NCI-H345 treated with DMSO at 0.1 percent for 48 hours (cell line): ENCODE measurements at regions not wholly inside any gene's neighbourhood (a gene's known extent, or its start where the extent isn't known, plus 50 kb on each side); places are given as distances from the start of the nearest gene placed in this dataset.

Experiments used
- DNase-seq: peaks from one replicate; lab custom pipeline; 2025; ENCODE audit not compliant: unreplicated experiment; lab: John Stamatoyannopoulos, UW

DNA sequence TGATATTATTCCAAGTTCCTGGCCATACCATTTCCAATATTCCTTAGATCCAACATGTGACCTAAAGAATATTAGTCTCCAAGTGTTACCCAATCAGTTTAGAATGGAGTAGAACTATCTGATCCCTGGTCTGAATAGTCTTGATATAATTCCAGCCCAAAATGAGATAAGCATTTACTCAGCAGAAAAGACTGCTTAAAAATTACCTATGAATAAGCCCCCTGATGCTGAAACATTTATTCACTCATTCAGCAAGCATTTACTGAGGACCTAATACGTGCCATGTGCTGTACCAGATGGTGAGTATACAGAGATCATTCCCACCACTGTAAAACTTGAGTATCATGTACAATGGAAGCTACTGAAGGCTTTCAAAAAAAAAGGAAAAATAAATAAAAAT lies 157.0 kb downstream of the FAM114A2 start:
- DNase-seq = no peak

DNA sequence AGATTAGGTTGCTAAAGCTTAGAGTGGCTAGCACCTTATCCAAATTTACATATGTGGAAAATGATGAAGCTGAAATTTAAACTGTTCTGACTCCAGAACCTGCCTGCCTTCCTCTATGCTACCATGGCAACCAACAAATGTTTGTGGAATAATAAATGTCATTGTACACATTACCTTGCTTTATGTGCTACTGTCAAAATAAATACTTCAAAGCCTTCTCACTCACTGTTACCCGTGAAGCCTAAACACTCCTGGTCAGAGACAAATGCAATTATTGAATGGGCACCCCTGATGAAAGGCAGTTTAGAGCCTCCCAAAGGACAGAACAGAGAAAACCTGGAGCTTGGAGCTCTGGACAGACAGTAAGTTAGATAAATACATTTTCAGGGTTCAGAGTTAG lies 158.6 kb downstream of the FAM114A2 start:
- peak; percentile 85 for DNase-seq

DNA sequence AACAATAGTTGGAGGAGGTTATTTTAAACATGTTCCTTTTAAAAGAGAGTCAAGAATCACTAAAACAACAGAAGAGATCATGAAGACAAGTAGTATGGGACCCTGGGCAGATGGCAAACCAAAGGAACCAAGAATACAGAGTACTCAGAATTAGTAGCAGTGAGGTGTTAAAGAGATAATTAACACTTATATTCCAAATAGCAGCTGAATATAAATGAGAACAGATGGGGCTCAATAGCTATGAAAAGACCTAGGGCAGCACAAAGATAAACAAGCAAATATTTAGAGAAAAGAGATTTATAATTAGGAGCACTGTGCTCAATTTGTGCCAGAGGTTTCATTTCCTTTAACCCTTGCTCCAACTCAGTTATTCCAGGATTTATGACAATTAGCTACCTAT lies 159.1 kb downstream of the FAM114A2 start:
- no peak for DNase-seq

DNA sequence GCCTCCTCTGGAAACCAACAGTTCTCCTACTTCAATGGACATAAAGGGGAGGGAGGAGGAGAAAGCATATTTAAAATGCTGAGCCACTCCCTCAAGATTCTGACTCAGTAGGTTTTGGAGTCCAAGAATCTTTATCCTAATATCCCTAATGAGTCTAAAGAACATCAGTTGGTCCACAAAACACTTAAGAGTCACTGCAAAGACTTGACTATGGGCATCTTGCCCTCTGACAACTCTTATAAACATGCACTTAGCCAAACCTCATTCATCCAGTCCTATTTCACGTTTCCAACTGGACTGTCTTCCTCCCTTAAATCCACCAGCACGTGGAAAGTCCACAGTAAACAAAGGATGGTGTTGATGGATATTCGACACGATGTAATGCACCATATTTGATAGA lies 172.5 kb downstream of the FAM114A2 start:
- no peak for DNase-seq

DNA sequence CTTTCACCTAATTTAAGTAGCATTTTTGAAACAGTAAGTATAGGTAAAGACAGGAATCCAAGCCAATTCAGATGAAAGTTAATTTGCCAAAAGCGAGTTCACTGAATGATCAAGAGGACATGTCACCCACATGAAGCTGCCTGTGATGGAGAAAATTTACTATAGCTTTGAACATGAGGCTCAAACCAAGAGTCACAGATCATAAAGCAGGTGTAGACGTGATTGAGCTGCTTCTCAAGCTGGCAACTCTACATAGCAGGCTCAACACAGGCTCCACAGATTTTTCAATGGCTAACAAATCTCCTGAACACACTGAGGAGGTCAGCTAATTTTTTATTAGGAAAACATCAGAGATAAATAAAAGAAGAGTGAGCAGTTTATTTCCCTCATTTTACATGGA lies 173.7 kb downstream of the FAM114A2 start:
- DNase-seq = no peak

DNA sequence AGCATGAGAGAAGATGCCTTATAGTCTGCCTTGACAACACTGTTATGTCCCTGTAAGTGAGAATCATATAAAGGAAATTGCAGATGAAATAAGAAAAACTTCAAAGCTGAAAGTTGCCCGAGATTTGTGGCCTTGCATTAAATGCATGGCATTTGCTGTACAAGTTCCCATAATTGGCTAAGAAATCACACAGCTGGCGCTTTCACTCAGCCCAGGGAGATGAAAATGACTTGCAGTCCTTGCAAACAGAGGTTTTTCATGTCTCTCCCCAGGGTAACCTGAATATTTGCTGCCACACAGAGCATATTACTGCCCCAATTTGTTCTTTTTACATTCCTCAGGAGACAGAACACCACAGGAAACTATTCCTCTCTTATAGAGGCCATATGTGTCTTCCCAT lies 174.8 kb downstream of the FAM114A2 start:
- DNase-seq = no peak
